ENCODE measurements at regions not wholly inside any gene's neighbourhood (a gene's known extent, or its start where the extent isn't known, plus 50 kb on each side); places are given as distances from the start of the nearest gene placed in this dataset.

GRCh38 chr9:108002371-108002956, 512.9 kb upstream of the KLF4 start:
- H3K9ac ChIP-seq (ENCODE audit: low read length in 5 of 5), result no peak overlapping the region
- no peak overlapping the region for H3K4me3 ChIP-seq (ENCODE audit: low read depth in 1 of 5, low read length in 5 of 5)
- peaks cover 0 to 5% (median 0%) of the 10 kb centered on the region in 5 donors for H3K4me1 ChIP-seq (ENCODE audit: control insufficient read depth in 5 of 5, insufficient read depth in 5 of 5, low read length in 5 of 5)
- H3K27ac ChIP-seq (ENCODE audit: low read depth, low read length), result no peak overlapping the region
- H3K27me3 ChIP-seq (ENCODE audit: control insufficient read depth in 5 of 5, insufficient read depth in 4 of 5, low read length in 5 of 5), result no peaks in the 10 kb centered on the region
- H3K9me3 ChIP-seq (ENCODE audit: control insufficient read depth in 5 of 5, low read length in 5 of 5), result no peaks in the 10 kb centered on the region
- H3K36me3 ChIP-seq (ENCODE audit: control insufficient read depth in 5 of 5, insufficient read depth in 5 of 5, low read length in 5 of 5), result no peaks in the 10 kb centered on the region

- Histone ChIP-seq H3K4me3 (ENCODE audit: low read depth in 1 of 5, low read length in 5 of 5) (no peak overlapping the region), H3K36me3 (ENCODE audit: control insufficient read depth in 5 of 5, insufficient read depth in 5 of 5, low read length in 5 of 5) (no peaks in the 10 kb centered on the region), H3K9me3 (ENCODE audit: control insufficient read depth in 5 of 5, low read length in 5 of 5) (no peaks in the 10 kb centered on the region), H3K9ac (ENCODE audit: low read length in 5 of 5) (no peak overlapping the region), H3K27ac (ENCODE audit: low read depth, low read length) (no peak overlapping the region), H3K27me3 (ENCODE audit: control insufficient read depth in 5 of 5, insufficient read depth in 4 of 5, low read length in 5 of 5) (no peaks in the 10 kb centered on the region), H3K4me1 (ENCODE audit: control insufficient read depth in 5 of 5, insufficient read depth in 5 of 5, low read length in 5 of 5) (peaks cover 0 to 5% (median 0%) of the 10 kb centered on the region in 5 donors)
These were observed 511.7 kb upstream of the KLF4 start for GRCh38 chr9:108001237-108001636.

- Histone ChIP-seq H3K36me3 (ENCODE audit: control insufficient read depth in 5 of 5, insufficient read depth in 5 of 5, low read length in 5 of 5) (no peaks in the 10 kb centered on the region), H3K4me1 (ENCODE audit: control insufficient read depth in 5 of 5, insufficient read depth in 5 of 5, low read length in 5 of 5) (peaks cover 0 to 5% (median 0%) of the 10 kb centered on the region in 5 donors), H3K27ac (ENCODE audit: low read depth, low read length) (no peak overlapping the region), H3K4me3 (ENCODE audit: low read depth in 1 of 5, low read length in 5 of 5) (no peak overlapping the region), H3K9me3 (ENCODE audit: control insufficient read depth in 5 of 5, low read length in 5 of 5) (no peaks in the 10 kb centered on the region), H3K9ac (ENCODE audit: low read length in 5 of 5) (no peak overlapping the region), H3K27me3 (ENCODE audit: control insufficient read depth in 5 of 5, insufficient read depth in 4 of 5, low read length in 5 of 5) (no peaks in the 10 kb centered on the region)
These were observed 510.3 kb upstream of the KLF4 start for GRCh38 chr9:107999890-108000289.

GRCh38 chr9:107999011-107999410, 509.4 kb upstream of the KLF4 start:
- Histone ChIP-seq H3K27me3 (ENCODE audit: control insufficient read depth in 5 of 5, insufficient read depth in 4 of 5, low read length in 5 of 5) (no peaks in the 10 kb centered on the region), H3K27ac (ENCODE audit: low read depth, low read length) (no peak overlapping the region), H3K36me3 (ENCODE audit: control insufficient read depth in 5 of 5, insufficient read depth in 5 of 5, low read length in 5 of 5) (no peaks in the 10 kb centered on the region)

GRCh38 chr9:107994648-107995047, 505.1 kb upstream of the KLF4 start:
- H3K4me1 ChIP-seq (ENCODE audit: control insufficient read depth in 5 of 5, insufficient read depth in 5 of 5, low read length in 5 of 5), result peaks cover 0 to 6% (median 3%) of the 10 kb centered on the region in 5 donors
- no peak overlapping the region for H3K9ac ChIP-seq (ENCODE audit: low read length in 5 of 5)
- no peak overlapping the region for H3K27ac ChIP-seq (ENCODE audit: low read depth, low read length)
- no peak overlapping the region for H3K4me3 ChIP-seq (ENCODE audit: low read depth in 1 of 5, low read length in 5 of 5)
- H3K36me3 ChIP-seq (ENCODE audit: control insufficient read depth in 5 of 5, insufficient read depth in 5 of 5, low read length in 5 of 5), result no peaks in the 10 kb centered on the region
- no peaks in the 10 kb centered on the region for H3K9me3 ChIP-seq (ENCODE audit: control insufficient read depth in 5 of 5, low read length in 5 of 5)
- H3K27me3 ChIP-seq (ENCODE audit: control insufficient read depth in 5 of 5, insufficient read depth in 4 of 5, low read length in 5 of 5), result no peaks in the 10 kb centered on the region

More at GRCh38 chr9:107999011-107999410, 509.4 kb upstream of the KLF4 start:
- no peak overlapping the region for H3K4me3 ChIP-seq (ENCODE audit: low read depth in 1 of 5, low read length in 5 of 5)
- peaks cover 0 to 5% (median 0%) of the 10 kb centered on the region in 5 donors for H3K4me1 ChIP-seq (ENCODE audit: control insufficient read depth in 5 of 5, insufficient read depth in 5 of 5, low read length in 5 of 5)
- H3K9me3 ChIP-seq (ENCODE audit: control insufficient read depth in 5 of 5, low read length in 5 of 5), result no peaks in the 10 kb centered on the region
- no peak overlapping the region for H3K9ac ChIP-seq (ENCODE audit: low read length in 5 of 5)

GRCh38 chr9:107992271-107992670, 502.7 kb upstream of the KLF4 start:
- Histone ChIP-seq H3K36me3 (ENCODE audit: control insufficient read depth in 5 of 5, insufficient read depth in 5 of 5, low read length in 5 of 5) (no peaks in the 10 kb centered on the region), H3K9ac (ENCODE audit: low read length in 5 of 5) (no peak overlapping the region), H3K4me1 (ENCODE audit: control insufficient read depth in 5 of 5, insufficient read depth in 5 of 5, low read length in 5 of 5) (peaks cover 0 to 17% (median 14%) of the 10 kb centered on the region in 5 donors), H3K27me3 (ENCODE audit: control insufficient read depth in 5 of 5, insufficient read depth in 4 of 5, low read length in 5 of 5) (no peaks in the 10 kb centered on the region), H3K27ac (ENCODE audit: low read depth, low read length) (no peak overlapping the region), H3K9me3 (ENCODE audit: control insufficient read depth in 5 of 5, low read length in 5 of 5) (no peaks in the 10 kb centered on the region), H3K4me3 (ENCODE audit: low read depth in 1 of 5, low read length in 5 of 5) (no peak overlapping the region)

GRCh38 chr9:107991581-107991980, 502.0 kb upstream of the KLF4 start:
- no peak overlapping the region for H3K4me3 ChIP-seq (ENCODE audit: low read depth in 1 of 5, low read length in 5 of 5)
- no peaks in the 10 kb centered on the region for H3K27me3 ChIP-seq (ENCODE audit: control insufficient read depth in 5 of 5, insufficient read depth in 4 of 5, low read length in 5 of 5)
- H3K27ac ChIP-seq (ENCODE audit: low read depth, low read length), result no peak overlapping the region
- H3K36me3 ChIP-seq (ENCODE audit: control insufficient read depth in 5 of 5, insufficient read depth in 5 of 5, low read length in 5 of 5), result no peaks in the 10 kb centered on the region
- peaks cover 0 to 17% (median 14%) of the 10 kb centered on the region in 5 donors for H3K4me1 ChIP-seq (ENCODE audit: control insufficient read depth in 5 of 5, insufficient read depth in 5 of 5, low read length in 5 of 5)
- no peaks in the 10 kb centered on the region for H3K9me3 ChIP-seq (ENCODE audit: control insufficient read depth in 5 of 5, low read length in 5 of 5)
- H3K9ac ChIP-seq (ENCODE audit: low read length in 5 of 5), result no peak overlapping the region

GRCh38 chr9:107989544-107989943, 500.0 kb upstream of the KLF4 start:
- Histone ChIP-seq H3K4me1 (ENCODE audit: control insufficient read depth in 5 of 5, insufficient read depth in 5 of 5, low read length in 5 of 5) (peaks cover 0 to 17% (median 14%) of the 10 kb centered on the region in 5 donors), H3K4me3 (ENCODE audit: low read depth in 1 of 5, low read length in 5 of 5) (no peak overlapping the region), H3K36me3 (ENCODE audit: control insufficient read depth in 5 of 5, insufficient read depth in 5 of 5, low read length in 5 of 5) (no peaks in the 10 kb centered on the region), H3K9ac (ENCODE audit: low read length in 5 of 5) (peak overlapping the region in 1 of 5 donors; percentile 64), H3K9me3 (ENCODE audit: control insufficient read depth in 5 of 5, low read length in 5 of 5) (no peaks in the 10 kb centered on the region), H3K27me3 (ENCODE audit: control insufficient read depth in 5 of 5, insufficient read depth in 4 of 5, low read length in 5 of 5) (no peaks in the 10 kb centered on the region), H3K27ac (ENCODE audit: low read depth, low read length) (peak overlapping the region; percentile 66)

- H3K27ac ChIP-seq (ENCODE audit: low read depth, low read length), result peak overlapping the region; percentile 66
- no peaks in the 10 kb centered on the region for H3K27me3 ChIP-seq (ENCODE audit: control insufficient read depth in 5 of 5, insufficient read depth in 4 of 5, low read length in 5 of 5)
- H3K9ac ChIP-seq (ENCODE audit: low read length in 5 of 5), result peak overlapping the region in 1 of 5 donors; percentile 64
- H3K4me1 ChIP-seq (ENCODE audit: control insufficient read depth in 5 of 5, insufficient read depth in 5 of 5, low read length in 5 of 5), result peaks cover 0 to 17% (median 14%) of the 10 kb centered on the region in 5 donors
- H3K4me3 ChIP-seq (ENCODE audit: low read depth in 1 of 5, low read length in 5 of 5), result no peak overlapping the region
- H3K9me3 ChIP-seq (ENCODE audit: control insufficient read depth in 5 of 5, low read length in 5 of 5), result no peaks in the 10 kb centered on the region
- H3K36me3 ChIP-seq (ENCODE audit: control insufficient read depth in 5 of 5, insufficient read depth in 5 of 5, low read length in 5 of 5), result no peaks in the 10 kb centered on the region
These were observed 499.5 kb upstream of the KLF4 start for GRCh38 chr9:107989099-107989498.

GRCh38 chr9:107984956-107985355, 495.4 kb upstream of the KLF4 start:
- Histone ChIP-seq H3K9me3 (ENCODE audit: control insufficient read depth in 5 of 5, low read length in 5 of 5) (no peaks in the 10 kb centered on the region), H3K27ac (ENCODE audit: low read depth, low read length) (no peak overlapping the region), H3K9ac (ENCODE audit: low read length in 5 of 5) (no peak overlapping the region), H3K4me1 (ENCODE audit: control insufficient read depth in 5 of 5, insufficient read depth in 5 of 5, low read length in 5 of 5) (peaks cover 0 to 15% (median 13%) of the 10 kb centered on the region in 5 donors), H3K36me3 (ENCODE audit: control insufficient read depth in 5 of 5, insufficient read depth in 5 of 5, low read length in 5 of 5) (no peaks in the 10 kb centered on the region), H3K4me3 (ENCODE audit: low read depth in 1 of 5, low read length in 5 of 5) (no peak overlapping the region), H3K27me3 (ENCODE audit: control insufficient read depth in 5 of 5, insufficient read depth in 4 of 5, low read length in 5 of 5) (no peaks in the 10 kb centered on the region)

Data from subcutaneous abdominal adipose tissue (tissue), 5 donors.